ENCODE measurements at regions not wholly inside any gene's neighbourhood (a gene's known extent, or its start where the extent isn't known, plus 50 kb on each side); places are given as distances from the start of the nearest gene placed in this dataset.

DNA sequence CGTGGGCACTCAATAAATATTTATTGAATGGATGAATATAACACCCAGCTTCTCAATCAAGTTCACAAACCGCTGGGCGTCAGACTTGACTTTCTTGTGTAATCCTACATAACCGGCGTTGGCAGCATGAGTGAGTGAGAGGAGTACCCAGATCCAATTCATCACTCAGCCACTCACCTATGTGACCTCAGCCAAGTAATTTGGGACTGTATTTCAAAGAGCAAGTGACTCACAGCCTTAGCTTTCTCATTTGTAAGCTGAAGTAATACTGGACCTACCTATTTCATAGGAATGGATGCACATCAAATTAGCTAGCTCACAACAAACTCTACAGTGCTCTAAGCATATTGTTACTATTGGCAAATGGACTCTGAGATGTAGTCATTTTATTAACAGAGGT, 53.8 kb upstream of the FAM204A start:
- no peaks in the 10 kb centered on the region for H3K4me1 Mint-ChIP-seq
- no peak for DNase-seq
- TF ChIP-seq, protein P1, sequence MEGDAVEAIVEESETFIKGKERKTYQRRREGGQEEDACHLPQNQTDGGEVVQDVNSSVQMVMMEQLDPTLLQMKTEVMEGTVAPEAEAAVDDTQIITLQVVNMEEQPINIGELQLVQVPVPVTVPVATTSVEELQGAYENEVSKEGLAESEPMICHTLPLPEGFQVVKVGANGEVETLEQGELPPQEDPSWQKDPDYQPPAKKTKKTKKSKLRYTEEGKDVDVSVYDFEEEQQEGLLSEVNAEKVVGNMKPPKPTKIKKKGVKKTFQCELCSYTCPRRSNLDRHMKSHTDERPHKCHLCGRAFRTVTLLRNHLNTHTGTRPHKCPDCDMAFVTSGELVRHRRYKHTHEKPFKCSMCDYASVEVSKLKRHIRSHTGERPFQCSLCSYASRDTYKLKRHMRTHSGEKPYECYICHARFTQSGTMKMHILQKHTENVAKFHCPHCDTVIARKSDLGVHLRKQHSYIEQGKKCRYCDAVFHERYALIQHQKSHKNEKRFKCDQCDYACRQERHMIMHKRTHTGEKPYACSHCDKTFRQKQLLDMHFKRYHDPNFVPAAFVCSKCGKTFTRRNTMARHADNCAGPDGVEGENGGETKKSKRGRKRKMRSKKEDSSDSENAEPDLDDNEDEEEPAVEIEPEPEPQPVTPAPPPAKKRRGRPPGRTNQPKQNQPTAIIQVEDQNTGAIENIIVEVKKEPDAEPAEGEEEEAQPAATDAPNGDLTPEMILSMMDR (conservative IDR thresholded peaks at IDR 0.05), result no peak
- no peak overlapping the region for H3K4me3 Mint-ChIP-seq
- H3K4me3 ChIP-seq (ENCODE audit: low read length), result no peak overlapping the region
- no peaks in the 10 kb centered on the region for H3K27me3 ChIP-seq (ENCODE audit: control insufficient read depth, insufficient read depth, low read length, poor library complexity, severe bottlenecking)
- no peak overlapping the region for H3K27ac Mint-ChIP-seq
- H3K9ac ChIP-seq (ENCODE audit: extremely low read depth, low read length, poor library complexity, severe bottlenecking), result no peak overlapping the region
- H3K9me3 Mint-ChIP-seq, result no peaks in the 10 kb centered on the region
- WGBS, 2 experiments (ENCODE audit: insufficient coverage in 1 of 2, insufficient read length in 1 of 2), result 86% methylated on average over 5 of the region's 5 CpGs; no CpG with 5 or more reads in 1 of the 2 experiments
- no peak overlapping the region for H3K27ac ChIP-seq (ENCODE audit: low read depth, low read length)
- no peaks in the 10 kb centered on the region for H3K4me1 ChIP-seq (ENCODE audit: control insufficient read depth, insufficient read depth, low read length)
- H3K36me3 Mint-ChIP-seq (ENCODE audit: low read depth), result no peaks in the 10 kb centered on the region
- H3K27me3 Mint-ChIP-seq (ENCODE audit: insufficient read depth), result no peaks in the 10 kb centered on the region
- H3K36me3 ChIP-seq (ENCODE audit: control insufficient read depth, insufficient read depth, low read length), result no peaks in the 10 kb centered on the region
- H3K9me3 ChIP-seq (ENCODE audit: control insufficient read depth, low read length), result no peaks in the 10 kb centered on the region

DNA sequence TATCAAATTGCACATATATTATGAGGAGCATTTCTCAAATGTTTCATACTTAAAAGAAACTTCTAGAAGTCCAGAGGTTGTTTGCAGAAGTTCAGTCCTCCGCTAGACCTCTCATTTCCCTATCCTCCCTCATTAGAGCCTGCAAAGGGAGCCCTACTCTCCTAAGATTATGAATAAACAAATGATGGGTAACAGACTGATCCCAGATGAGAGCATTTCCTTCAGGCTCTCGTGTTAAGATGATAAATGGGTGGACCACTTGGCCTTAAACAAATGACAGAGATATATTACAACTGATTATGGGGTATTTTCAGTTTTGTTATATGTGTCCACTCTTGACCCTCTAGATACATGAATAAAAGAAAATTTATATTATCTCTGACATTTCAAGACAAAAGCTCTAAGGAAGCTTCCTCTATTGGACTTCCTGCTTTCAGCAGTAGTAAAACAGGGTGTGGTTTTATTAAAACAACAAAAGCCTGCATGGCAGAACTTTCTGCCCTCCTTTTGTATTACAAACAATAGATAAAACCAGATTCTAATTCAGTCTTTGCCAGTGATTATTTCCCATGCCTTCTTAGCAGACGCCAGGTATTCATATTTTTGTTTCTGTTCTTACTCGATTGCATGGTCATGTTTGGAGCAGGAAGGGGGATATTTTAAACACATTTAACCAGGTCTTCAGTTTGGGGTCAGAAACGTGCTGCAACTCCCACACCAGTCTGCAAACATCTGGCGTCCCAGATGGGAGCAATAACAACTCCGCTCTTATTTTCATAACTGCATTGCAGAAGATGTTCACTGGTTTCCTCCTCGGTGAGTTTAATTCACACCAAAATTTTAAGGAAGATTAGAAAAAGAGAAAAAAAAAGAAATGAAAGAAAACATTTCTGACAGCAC, 52.4 kb upstream of the FAM204A start:
- H3K4me1 Mint-ChIP-seq, result no peaks in the 10 kb centered on the region
- TF ChIP-seq, protein P1 (conservative IDR thresholded peaks at IDR 0.05), result no peak
- 86 to 90% methylated on average over 2 to 8 of the region's 8 CpGs for WGBS, 2 experiments (ENCODE audit: insufficient coverage in 1 of 2, insufficient read length in 1 of 2)
- no peak overlapping the region for H3K27ac ChIP-seq (ENCODE audit: low read depth, low read length)
- no peaks in the 10 kb centered on the region for H3K9me3 Mint-ChIP-seq
- no peaks in the 10 kb centered on the region for H3K9me3 ChIP-seq (ENCODE audit: control insufficient read depth, low read length)
- no peaks in the 10 kb centered on the region for H3K4me1 ChIP-seq (ENCODE audit: control insufficient read depth, insufficient read depth, low read length)
- no peaks in the 10 kb centered on the region for H3K36me3 Mint-ChIP-seq (ENCODE audit: low read depth)
- no peak overlapping the region for H3K27ac Mint-ChIP-seq
- no peak for DNase-seq
- H3K27me3 Mint-ChIP-seq (ENCODE audit: insufficient read depth), result no peaks in the 10 kb centered on the region
- H3K36me3 ChIP-seq (ENCODE audit: control insufficient read depth, insufficient read depth, low read length), result no peaks in the 10 kb centered on the region
- H3K27me3 ChIP-seq (ENCODE audit: control insufficient read depth, insufficient read depth, low read length, poor library complexity, severe bottlenecking), result no peaks in the 10 kb centered on the region
- H3K4me3 ChIP-seq (ENCODE audit: low read length), result no peak overlapping the region
- H3K4me3 Mint-ChIP-seq, result no peak overlapping the region
- H3K9ac ChIP-seq (ENCODE audit: extremely low read depth, low read length, poor library complexity, severe bottlenecking), result no peak overlapping the region

DNA sequence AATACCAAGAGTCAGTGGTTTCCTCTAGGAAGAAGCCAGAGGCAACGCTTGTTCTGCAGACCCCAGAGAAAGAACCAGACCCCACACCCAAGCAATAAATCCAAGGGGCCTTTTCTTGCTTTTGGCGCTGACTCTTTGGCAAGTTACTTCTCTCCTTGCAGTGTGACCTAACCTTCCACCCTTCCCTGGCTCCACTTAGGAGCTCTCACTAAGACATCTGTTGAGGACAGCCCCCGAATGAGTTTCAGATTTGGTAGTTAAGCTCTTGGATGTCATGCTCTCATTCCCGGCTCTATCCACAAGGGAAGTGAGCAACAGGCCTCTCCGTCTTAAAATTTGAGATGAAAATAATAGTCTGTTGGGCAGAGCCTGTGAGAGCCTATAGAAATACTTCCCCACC, 50.6 kb upstream of the FAM204A start:
- Mint-ChIP-seq H3K9me3 (peaks cover 6% of the 10 kb centered on the region), H3K27me3 (ENCODE audit: insufficient read depth) (peaks cover 3% of the 10 kb centered on the region), H3K4me3 (no peak overlapping the region), H3K4me1 (no peaks in the 10 kb centered on the region), H3K36me3 (ENCODE audit: low read depth) (no peaks in the 10 kb centered on the region), H3K27ac (no peak overlapping the region)
- H3K9me3 ChIP-seq (ENCODE audit: control insufficient read depth, low read length), result peaks cover 7% of the 10 kb centered on the region
- H3K36me3 ChIP-seq (ENCODE audit: control insufficient read depth, insufficient read depth, low read length), result no peaks in the 10 kb centered on the region
- TF ChIP-seq, protein P1 (conservative IDR thresholded peaks at IDR 0.05), result no peak
- no peak overlapping the region for H3K27ac ChIP-seq (ENCODE audit: low read depth, low read length)
- DNase-seq, result no peak
- H3K4me3 ChIP-seq (ENCODE audit: low read length), result no peak overlapping the region
- H3K9ac ChIP-seq (ENCODE audit: extremely low read depth, low read length, poor library complexity, severe bottlenecking), result no peak overlapping the region
- no peaks in the 10 kb centered on the region for H3K4me1 ChIP-seq (ENCODE audit: control insufficient read depth, insufficient read depth, low read length)
- no peaks in the 10 kb centered on the region for H3K27me3 ChIP-seq (ENCODE audit: control insufficient read depth, insufficient read depth, low read length, poor library complexity, severe bottlenecking)
- 83 to 84% methylated on average over 3 to 5 of the region's 5 CpGs for WGBS, 2 experiments (ENCODE audit: insufficient coverage in 1 of 2, insufficient read length in 1 of 2)
